GM21447 (cell line): ENCODE measurements at regions not wholly inside any gene's neighbourhood (a gene's known extent, or its start where the extent isn't known, plus 50 kb on each side); places are given as distances from the start of the nearest gene placed in this dataset.

ENCODE experiments used
- ATAC-seq: cut with Tn5 transposase; IDR thresholded peaks from one replicate; pipeline ENCODE4 v1.9.1; 2021; ENCODE audit not compliant: unreplicated experiment

GRCh38 chr5:34501840-34502239, 154.3 kb upstream of the RAI14 start:
- no peak for ATAC-seq

- no peak for ATAC-seq
Observed at GRCh38 chr5:34502581-34502980, 153.5 kb upstream of the RAI14 start.

- ATAC-seq = no peak
Observed at GRCh38 chr5:34503379-34504253, 152.5 kb upstream of the RAI14 start.

GRCh38 chr5:34504967-34505366, 151.2 kb upstream of the RAI14 start:
- no peak for ATAC-seq

GRCh38 chr5:34505731-34506130, 150.4 kb upstream of the RAI14 start:
- no peak for ATAC-seq

GRCh38 chr5:34507933-34508332, 148.2 kb upstream of the RAI14 start:
- no peak for ATAC-seq

GRCh38 chr5:34509392-34509791, 146.7 kb upstream of the RAI14 start:
- ATAC-seq = no peak

GRCh38 chr5:34510002-34510401, 146.1 kb upstream of the RAI14 start:
- ATAC-seq = no peak

GRCh38 chr5:34511063-34511462, 145.1 kb upstream of the RAI14 start:
- ATAC-seq = no peak

GRCh38 chr5:34511481-34511880, 144.6 kb upstream of the RAI14 start:
- ATAC-seq = no peak

GRCh38 chr5:34511915-34512314, 144.2 kb upstream of the RAI14 start:
- ATAC-seq = no peak

- ATAC-seq = no peak
Observed at GRCh38 chr5:34516166-34516565, 140.0 kb upstream of the RAI14 start.

- ATAC-seq = no peak
Observed at GRCh38 chr5:34516686-34517085, 139.4 kb upstream of the RAI14 start.

- ATAC-seq = no peak
Observed at GRCh38 chr5:34517249-34517648, 138.9 kb upstream of the RAI14 start.

GRCh38 chr5:34519489-34520220, 136.5 kb upstream of the RAI14 start:
- no peak for ATAC-seq

- no peak for ATAC-seq
Observed at GRCh38 chr5:34521628-34522290, 134.4 kb upstream of the RAI14 start.

- peak; percentile 92 for ATAC-seq
Observed at GRCh38 chr5:34522599-34523386, 133.3 kb upstream of the RAI14 start.

GRCh38 chr5:34523387-34523726, 132.8 kb upstream of the RAI14 start:
- ATAC-seq = no peak

- no peak for ATAC-seq
Observed at GRCh38 chr5:34524123-34524522, 132.0 kb upstream of the RAI14 start.

GRCh38 chr5:34525761-34526160, 130.4 kb upstream of the RAI14 start:
- no peak for ATAC-seq

- no peak for ATAC-seq
Observed at GRCh38 chr5:34526682-34527305, 129.3 kb upstream of the RAI14 start.
